Neural crest cell (in vitro differentiated cells): ENCODE measurements at regions not wholly inside any gene's neighbourhood (a gene's known extent, or its start where the extent isn't known, plus 50 kb on each side); places are given as distances from the start of the nearest gene placed in this dataset.

Experiments used
- DNase-seq: peaks from one replicate; pipeline ENCODE4 v3.0.0; 2021; ENCODE audit warnings: low read depth, mixed read lengths, low spot score
- H3K27ac Mint-ChIP-seq: one replicate; pipeline ENCODE4 v1.8.0; 2021; ENCODE audit warnings: mild to moderate bottlenecking, mixed read lengths; ENCODE audit not compliant: unreplicated experiment
- H3K27me3 Mint-ChIP-seq: 2 replicates; pipeline ENCODE4 v1.8.0; 2021; ENCODE audit warnings: low read depth, mild to moderate bottlenecking, mixed read lengths
- H3K36me3 Mint-ChIP-seq: 2 replicates; pipeline ENCODE4 v1.8.0; 2021; ENCODE audit warnings: low read depth, mild to moderate bottlenecking, mixed read lengths
- H3K4me1 Mint-ChIP-seq: 2 replicates; pipeline ENCODE4 v1.8.0; 2021; ENCODE audit warnings: mixed read lengths
- H3K4me3 Mint-ChIP-seq: one replicate; pipeline ENCODE4 v1.8.0; 2021; ENCODE audit warnings: mild to moderate bottlenecking, mixed read lengths
- H3K9me3 Mint-ChIP-seq: 2 replicates; pipeline ENCODE4 v1.8.0; 2021; ENCODE audit warnings: mixed read lengths
- CTCF ChIP-seq: fragments of 200-600 bp; sonication (generic); conservative IDR thresholded peaks from 2 replicates; pipeline ENCODE4 v1.5.0; 2021; ENCODE audit warnings: antibody characterized with exemption, mild to moderate bottlenecking

- TF ChIP-seq CTCF = no peak
- no peaks in the 10 kb centered on the region for H3K36me3 Mint-ChIP-seq
- H3K9me3 Mint-ChIP-seq = no peaks in the 10 kb centered on the region
- H3K27me3 Mint-ChIP-seq = no peaks in the 10 kb centered on the region
- no peak overlapping the region for H3K4me3 Mint-ChIP-seq
- no peak overlapping the region for H3K27ac Mint-ChIP-seq
- peaks cover 2% of the 10 kb centered on the region for H3K4me1 Mint-ChIP-seq
- no peak for DNase-seq
Measured at GRCh38 chr3:155010416-155010815, 69.7 kb upstream of the MME start.

- Mint-ChIP-seq H3K4me3 (no peak overlapping the region), H3K4me1 (no peaks in the 10 kb centered on the region), H3K27me3 (no peaks in the 10 kb centered on the region), H3K36me3 (no peaks in the 10 kb centered on the region), H3K9me3 (no peaks in the 10 kb centered on the region), H3K27ac (no peak overlapping the region)
- TF ChIP-seq CTCF = no peak
- DNase-seq = no peak
Measured at GRCh38 chr3:155009217-155009616, 70.9 kb upstream of the MME start.

- Mint-ChIP-seq H3K9me3 (peaks cover 2% of the 10 kb centered on the region), H3K4me1 (no peaks in the 10 kb centered on the region), H3K27me3 (no peaks in the 10 kb centered on the region), H3K27ac (no peak overlapping the region), H3K36me3 (no peaks in the 10 kb centered on the region), H3K4me3 (no peak overlapping the region)
- no peak for TF ChIP-seq CTCF
- DNase-seq = no peak
Measured at GRCh38 chr3:155007729-155008128, 72.4 kb upstream of the MME start.

GRCh38 chr3:155001289-155002010 lies 78.7 kb upstream of the MME start:
- no peak for TF ChIP-seq CTCF
- H3K4me1 Mint-ChIP-seq = no peaks in the 10 kb centered on the region

GRCh38 chr3:154992655-154993054 lies 87.5 kb upstream of the MME start:
- H3K27ac Mint-ChIP-seq = no peak overlapping the region
- H3K4me3 Mint-ChIP-seq = no peak overlapping the region
- H3K27me3 Mint-ChIP-seq = no peaks in the 10 kb centered on the region
- no peak for TF ChIP-seq CTCF
- DNase-seq = no peak
- H3K36me3 Mint-ChIP-seq = no peaks in the 10 kb centered on the region
- no peaks in the 10 kb centered on the region for H3K9me3 Mint-ChIP-seq
- no peaks in the 10 kb centered on the region for H3K4me1 Mint-ChIP-seq

More at GRCh38 chr3:155001289-155002010, 78.7 kb upstream of the MME start:
- H3K9me3 Mint-ChIP-seq = peaks cover 2% of the 10 kb centered on the region
- H3K27ac Mint-ChIP-seq = no peak overlapping the region
- no peak overlapping the region for H3K4me3 Mint-ChIP-seq
- no peaks in the 10 kb centered on the region for H3K27me3 Mint-ChIP-seq
- no peaks in the 10 kb centered on the region for H3K36me3 Mint-ChIP-seq
- DNase-seq = no peak
